D341Med (cell line): ENCODE measurements at regions not wholly inside any gene's neighbourhood (a gene's known extent, or its start where the extent isn't known, plus 50 kb on each side); places are given as distances from the start of the nearest gene placed in this dataset.

Source experiments
- DNase-seq: peaks from one replicate; pipeline ENCODE4 v3.0.0; 2012; ENCODE audit warnings: low spot score

DNA sequence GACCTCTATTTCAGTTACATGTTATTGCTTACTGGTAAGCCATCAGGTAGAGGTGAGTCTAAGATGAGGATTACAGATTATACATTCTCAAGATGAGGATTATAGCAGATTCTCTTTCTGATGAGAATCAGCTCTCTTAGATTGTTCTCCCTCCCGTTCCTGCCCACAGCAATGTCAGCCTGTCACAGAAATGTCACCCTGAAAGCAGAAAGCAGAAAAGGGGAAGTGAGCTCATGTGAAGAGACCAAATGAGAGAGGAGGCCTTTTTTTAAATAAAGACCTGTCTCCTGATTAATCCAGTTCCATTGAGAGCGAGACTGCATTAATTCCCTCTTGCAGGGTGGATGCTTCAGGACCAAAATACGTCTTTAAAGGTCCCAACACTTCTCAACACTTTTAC lies 445.6 kb downstream of the KCTD12 start:
- DNase-seq, result no peak

DNA sequence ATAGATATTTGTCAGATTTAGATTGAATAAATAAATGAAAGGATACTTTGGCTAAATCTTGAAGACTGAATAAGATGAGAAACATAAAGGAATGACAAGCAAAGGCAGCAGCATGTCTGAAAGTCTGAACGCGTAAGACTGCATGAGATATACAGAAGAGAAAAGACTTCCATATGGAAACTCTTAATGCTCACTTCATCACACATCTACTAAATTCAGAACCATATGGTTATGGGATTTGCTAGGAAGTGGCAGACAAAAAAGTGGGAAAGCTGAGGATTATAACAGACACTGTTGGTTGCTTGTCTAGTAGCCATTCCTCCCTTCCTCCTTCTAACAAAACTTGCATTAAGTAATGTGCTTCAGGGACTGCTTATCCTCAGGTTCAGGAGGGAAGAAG lies 446.7 kb downstream of the KCTD12 start:
- DNase-seq, result peak; percentile 20

DNA sequence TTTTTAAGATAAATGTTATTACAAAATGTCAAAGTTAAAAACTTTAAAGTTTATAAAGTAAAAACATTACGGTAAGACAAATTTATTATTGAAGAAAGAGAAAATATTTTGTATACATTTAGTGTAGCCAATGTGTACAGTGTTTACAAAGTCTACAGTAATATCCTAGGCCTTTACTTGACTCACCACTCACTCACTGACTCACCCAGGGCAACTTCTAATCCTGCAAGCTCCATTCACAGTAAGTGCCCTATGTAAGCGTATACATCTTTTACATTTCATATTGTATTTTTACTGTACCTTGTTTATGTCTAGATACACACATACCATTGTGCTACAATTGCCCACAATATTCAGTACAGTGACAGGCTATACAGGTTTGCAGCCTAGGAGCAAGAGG lies 448.2 kb downstream of the KCTD12 start:
- no peak for DNase-seq

DNA sequence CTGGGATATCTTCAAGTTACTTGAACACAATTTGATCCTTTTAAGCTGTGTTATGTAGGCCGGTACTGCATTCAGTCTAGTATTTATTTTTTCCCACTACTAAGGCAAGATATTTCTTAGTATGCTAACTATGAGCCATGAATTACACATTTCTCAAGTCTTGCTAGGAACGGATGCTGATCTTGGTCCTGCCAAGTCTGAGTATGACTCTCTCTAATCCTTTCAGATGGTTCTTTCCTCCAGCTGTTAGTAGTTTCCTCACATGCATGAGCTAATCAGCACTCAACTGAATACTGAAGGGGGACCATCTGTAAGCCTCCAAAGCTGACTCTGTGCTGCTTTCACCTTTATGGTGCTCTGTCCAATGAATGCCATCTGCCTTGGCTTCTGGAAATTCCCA lies 460.3 kb downstream of the KCTD12 start:
- peak; percentile 14 for DNase-seq

GRCh38 chr13:76421011-76421410 lies 465.2 kb downstream of the KCTD12 start:
- no peak for DNase-seq

DNA sequence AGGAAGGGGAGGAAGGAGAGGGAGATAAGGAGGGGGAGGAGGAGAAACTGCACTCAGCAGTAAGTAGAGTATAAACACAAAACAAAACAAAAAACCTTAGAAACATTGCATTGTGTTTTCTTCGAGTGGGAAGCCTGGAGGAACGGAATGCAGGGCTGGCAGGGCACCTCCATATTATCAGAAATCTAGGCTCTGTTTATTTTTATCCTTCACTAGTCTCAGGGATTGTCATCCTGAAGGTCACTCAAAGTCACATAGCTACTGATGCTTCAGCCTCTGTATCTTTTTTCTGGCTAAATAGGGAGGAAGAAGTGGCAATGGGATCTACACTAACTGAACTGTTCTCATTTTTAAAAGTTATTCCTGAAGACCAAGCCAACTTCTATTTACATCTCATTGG lies 467.8 kb downstream of the KCTD12 start:
- DNase-seq, result no peak

GRCh38 chr13:76414320-76414719 lies 471.9 kb downstream of the KCTD12 start:
- DNase-seq, result no peak

GRCh38 chr13:76406243-76406642 lies 480.0 kb downstream of the KCTD12 start:
- no peak for DNase-seq

- DNase-seq, result no peak
These were observed 487.8 kb downstream of the KCTD12 start for GRCh38 chr13:76398425-76398824.

GRCh38 chr13:76397413-76397812 lies 488.8 kb downstream of the KCTD12 start:
- no peak for DNase-seq

DNA sequence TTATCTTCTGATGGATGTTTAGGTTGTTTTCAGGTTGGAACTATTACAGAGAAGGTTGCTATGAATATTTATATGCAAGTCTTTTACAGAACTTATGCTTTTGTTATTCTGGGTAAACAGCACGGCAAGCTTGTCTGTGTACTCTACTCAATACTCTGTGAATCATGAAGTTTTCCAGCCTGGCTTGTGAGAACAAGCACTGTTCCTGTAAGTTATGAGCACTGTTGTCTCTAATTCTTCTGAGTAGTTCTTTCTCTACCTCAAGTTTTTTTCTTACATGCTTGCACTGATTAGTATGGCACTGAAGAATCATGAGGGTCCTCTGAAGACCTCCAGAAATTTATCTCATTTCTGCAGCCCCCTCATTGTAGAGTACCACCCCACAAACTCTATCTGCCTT lies 496.9 kb downstream of the KCTD12 start:
- no peak for DNase-seq

DNA sequence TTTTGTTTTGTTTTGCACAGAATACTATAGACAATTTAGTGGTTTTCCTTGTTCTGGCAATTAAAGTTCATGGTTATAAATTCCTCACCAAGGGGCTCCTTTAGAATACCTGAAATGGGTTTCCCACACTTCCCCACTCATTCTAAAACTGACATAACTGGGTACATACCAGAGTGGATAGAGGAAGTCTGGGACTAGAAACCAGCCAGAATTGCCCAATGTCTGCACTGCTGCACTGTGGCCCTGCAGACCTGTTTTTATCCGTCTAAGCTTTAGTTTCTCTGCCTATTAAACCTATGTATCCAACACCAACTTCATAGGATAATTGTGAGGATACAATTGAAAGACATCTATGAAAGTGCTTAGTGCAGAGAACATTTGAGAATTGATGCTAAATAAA lies 498.6 kb downstream of the KCTD12 start:
- DNase-seq, result no peak

GRCh38 chr13:76386321-76386720 lies 499.9 kb downstream of the KCTD12 start:
- DNase-seq, result no peak

DNA sequence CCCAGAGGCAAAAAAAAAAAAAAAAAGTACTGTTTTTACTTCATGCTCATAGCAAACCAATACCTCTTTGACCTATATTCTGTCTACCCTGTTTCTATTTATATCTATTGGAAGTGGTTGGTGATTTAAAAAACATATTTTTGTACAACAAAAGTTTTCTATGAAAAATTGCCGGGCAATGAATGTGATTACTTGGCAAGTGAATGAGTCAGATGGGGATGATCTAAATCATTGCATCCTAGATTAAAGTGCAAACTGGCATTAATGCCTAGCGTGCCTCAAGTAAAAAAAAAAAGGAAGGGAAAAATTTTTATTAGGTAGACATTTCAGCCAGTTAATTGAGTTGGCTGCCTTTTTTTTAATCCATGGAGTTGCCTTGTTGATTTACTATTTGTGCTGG lies 500.6 kb downstream of the KCTD12 start:
- no peak for DNase-seq

GRCh38 chr13:76383676-76384461 lies 502.3 kb downstream of the KCTD12 start:
- DNase-seq, result no peak

- no peak for DNase-seq
These were observed 505.6 kb downstream of the KCTD12 start for GRCh38 chr13:76380446-76381065.

GRCh38 chr13:76379341-76380105 lies 506.7 kb downstream of the KCTD12 start:
- DNase-seq, result no peak

DNA sequence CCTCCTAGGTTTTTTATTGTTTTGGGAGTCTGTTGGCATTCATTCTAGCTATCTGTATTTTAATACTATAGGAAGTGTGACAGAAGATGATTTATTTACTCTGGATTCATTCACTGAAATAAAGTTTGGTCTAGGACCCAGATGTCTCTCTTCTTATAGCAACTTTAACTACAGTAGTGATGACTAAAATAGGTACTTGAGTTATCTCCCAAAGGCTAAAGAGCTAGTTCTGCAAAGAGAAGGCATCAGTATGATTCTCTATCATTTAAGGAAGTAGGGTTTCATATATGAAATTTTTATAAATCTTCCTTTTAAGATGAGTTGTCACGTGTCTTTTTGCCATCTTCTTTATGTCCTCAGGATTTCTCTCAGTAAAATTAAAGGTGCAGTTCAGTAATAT lies 507.4 kb downstream of the KCTD12 start:
- DNase-seq, result no peak

DNA sequence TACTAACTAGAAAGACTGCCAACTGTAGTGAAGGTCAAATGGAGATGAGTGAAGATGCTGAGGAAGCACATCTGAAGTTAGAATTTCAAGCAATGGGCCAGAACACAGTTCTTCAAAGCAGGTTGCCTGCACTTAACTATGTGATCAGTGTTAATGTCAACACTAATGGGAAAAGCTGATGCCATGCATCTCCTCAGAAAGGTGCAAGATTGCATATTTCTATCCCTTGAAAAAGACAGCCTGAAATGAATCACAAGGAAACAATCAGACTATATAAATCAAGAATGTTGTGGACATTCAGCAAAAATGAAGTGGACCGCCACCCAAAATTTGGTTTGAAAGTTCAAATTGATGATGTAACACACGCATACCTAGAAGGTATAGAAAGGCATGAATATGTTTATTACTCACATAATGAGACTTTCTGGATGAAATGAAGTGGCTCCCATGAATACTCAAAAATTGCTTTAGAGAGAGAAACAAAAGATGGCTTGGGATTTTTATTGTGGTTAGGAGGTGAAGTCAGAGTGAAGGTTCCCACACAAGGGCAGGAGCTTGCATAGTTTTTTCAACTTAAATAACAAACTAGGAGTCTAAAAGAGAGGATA lies 522.4 kb downstream of the KCTD12 start:
- DNase-seq, result no peak

DNA sequence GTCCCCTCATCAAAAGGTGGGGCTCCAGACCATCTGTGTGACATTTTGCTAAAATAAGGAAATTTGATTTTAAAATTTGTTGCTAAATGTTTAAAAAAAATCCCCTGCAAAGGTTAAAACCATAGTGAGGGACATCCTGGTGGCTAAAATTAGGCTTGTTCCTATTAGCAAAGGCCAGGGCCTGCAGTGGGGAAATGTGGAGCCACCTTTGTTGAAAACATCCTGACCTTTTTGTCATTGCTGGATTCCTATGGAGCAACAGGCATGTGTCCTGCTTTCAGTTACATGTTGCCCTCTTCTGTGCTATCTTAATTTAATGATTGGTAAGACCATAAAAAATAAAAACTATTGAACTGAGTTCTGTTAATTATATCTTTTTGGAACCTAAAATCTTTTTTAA lies 524.3 kb downstream of the KCTD12 start:
- no peak for DNase-seq

- DNase-seq, result no peak
These were observed 534.5 kb downstream of the KCTD12 start for GRCh38 chr13:76351541-76352229.

DNA sequence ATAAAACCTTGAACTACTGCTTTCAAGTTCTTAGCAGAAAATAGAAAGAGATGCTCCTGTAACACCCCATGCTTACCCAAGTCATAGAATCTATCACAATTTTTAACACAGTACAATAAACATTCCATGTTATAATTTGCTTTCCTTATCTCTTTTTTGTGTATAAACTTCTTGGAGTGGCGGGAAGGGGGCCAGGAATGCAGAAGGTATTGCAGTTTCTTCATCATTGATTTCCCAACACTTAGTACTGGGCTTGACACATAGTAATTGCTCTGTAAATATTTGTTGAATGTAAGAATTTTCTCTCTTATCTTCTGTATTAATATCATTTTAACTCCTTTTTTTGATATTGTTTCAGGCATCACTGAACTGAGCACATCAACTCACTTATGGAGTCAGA lies 535.8 kb downstream of the KCTD12 start:
- no peak for DNase-seq
